HepG2 (cell line): ENCODE measurements at regions not wholly inside any gene's neighbourhood (a gene's known extent, or its start where the extent isn't known, plus 50 kb on each side); places are given as distances from the start of the nearest gene placed in this dataset.

ENCODE experiments used
- ATAD3A ChIP-seq: sonication (generic); formaldehyde crosslinking; IDR thresholded peaks from 2 replicates; pipeline ENCODE4 v1.4.0; 2020; ENCODE audit warnings: missing genetic modification reagents
- ATM ChIP-seq: fragments of 450-650 bp; IDR thresholded peaks from 2 replicates; pipeline ENCODE4 v1.7.1; 2017; ENCODE audit warnings: mild to moderate bottlenecking, borderline replicate concordance
- GABPA ChIP-seq, 2 experiments: IDR thresholded peaks; 2 replicates each; pipeline ENCODE4 v1.6.1; 2011 to 2016; ENCODE audit warnings: low read depth in 2 of 2, low read length in 1 of 2, missing biosample characterization in 1 of 2, missing genetic modification characterization in 1 of 2
- GLMP ChIP-seq: sonication (generic); formaldehyde crosslinking; IDR thresholded peaks from 2 replicates; pipeline ENCODE4 v1.9.0; 2021; ENCODE audit warnings: missing genetic modification reagents, mild to moderate bottlenecking, borderline replicate concordance
- GMEB2 ChIP-seq: IDR thresholded peaks from 2 replicates; pipeline ENCODE4 v1.6.1; 2016; ENCODE audit warnings: missing biosample characterization, missing genetic modification reagents, low read depth
- IKZF5 ChIP-seq: IDR thresholded peaks from 2 replicates; pipeline ENCODE4 v1.6.1; 2018; ENCODE audit warnings: missing genetic modification reagents, mild to moderate bottlenecking, missing compliant biosample characterization
- NR0B2 ChIP-seq: sonication (generic); formaldehyde crosslinking; IDR thresholded peaks from 2 replicates; pipeline ENCODE4 v1.4.0; 2020; ENCODE audit warnings: mild to moderate bottlenecking, missing genetic modification reagents
- TAF15 ChIP-seq: fragments of 200-400 bp; formaldehyde crosslinking; IDR thresholded peaks from one replicate; pipeline ENCODE4 v1.6.1; 2018; ENCODE audit warnings: mild to moderate bottlenecking, low read depth, low read length; ENCODE audit not compliant: poor library complexity, severe bottlenecking
- ZBTB34 ChIP-seq: sonication (generic); formaldehyde crosslinking; IDR thresholded peaks from 2 replicates; pipeline ENCODE4 v1.8.0; 2022; ENCODE audit warnings: mild to moderate bottlenecking, missing genetic modification reagents
- ZNF280B ChIP-seq: sonication (generic); formaldehyde crosslinking; IDR thresholded peaks from 2 replicates; pipeline ENCODE4 v1.5.0; 2020; ENCODE audit warnings: missing genetic modification reagents, mild to moderate bottlenecking, borderline replicate concordance
- ZNF609 ChIP-seq: sonication (generic); formaldehyde crosslinking; IDR thresholded peaks from 2 replicates; pipeline ENCODE4 v1.4.0; 2020; ENCODE audit warnings: mild to moderate bottlenecking, missing genetic modification reagents, borderline replicate concordance
- ZSCAN29 ChIP-seq: sonication (generic); formaldehyde crosslinking; conservative IDR thresholded peaks from 2 replicates; pipeline ENCODE4 v1.4.0; 2020; ENCODE audit warnings: mild to moderate bottlenecking, missing genetic modification reagents

GRCh38 chr9:70470050-70471015, 55.9 kb upstream of the KLF9 start (continued):
- no peak for TF ChIP-seq GLMP (CRISPR knock-in tag)
- no peak for TF ChIP-seq ATM
- no peak for TF ChIP-seq GMEB2 (CRISPR knock-in tag)
- peak; percentile 76; the same call in 1 of the 2 replicates for TF ChIP-seq ZNF609 (CRISPR knock-in tag)
- TF ChIP-seq ZNF280B, result no peak
- TF ChIP-seq GABPA (IDR thresholded peaks at IDR 0.05; ENCODE audit: low read depth, low read length), result no peak
- no peak; the same call in 1 of the 2 replicates for TF ChIP-seq GABPA (CRISPR knock-in tag; IDR thresholded peaks at IDR 0.05; ENCODE audit: low read depth)
- no peak for TF ChIP-seq TAF15
- no peak for TF ChIP-seq ATAD3A (CRISPR knock-in tag)
- TF ChIP-seq NR0B2 (CRISPR knock-in tag), result no peak
- peak; percentile 84; the same call in 1 of the 2 replicates for TF ChIP-seq ZBTB34 (CRISPR knock-in tag)
- no peak for TF ChIP-seq ZSCAN29
- TF ChIP-seq IKZF5 (CRISPR knock-in tag), result peak; percentile 96
